Right kidney (tissue), 1 donor: ENCODE measurements at regions not wholly inside any gene's neighbourhood (a gene's known extent, or its start where the extent isn't known, plus 50 kb on each side); places are given as distances from the start of the nearest gene placed in this dataset.
A peak's percentile ranks its signal among the peaks of the same experiment; 100 is the strongest.

Experiments
- DNase-seq: peaks from one replicate; pipeline ENCODE4 v3.0.0-alpha.2; 2016

DNA sequence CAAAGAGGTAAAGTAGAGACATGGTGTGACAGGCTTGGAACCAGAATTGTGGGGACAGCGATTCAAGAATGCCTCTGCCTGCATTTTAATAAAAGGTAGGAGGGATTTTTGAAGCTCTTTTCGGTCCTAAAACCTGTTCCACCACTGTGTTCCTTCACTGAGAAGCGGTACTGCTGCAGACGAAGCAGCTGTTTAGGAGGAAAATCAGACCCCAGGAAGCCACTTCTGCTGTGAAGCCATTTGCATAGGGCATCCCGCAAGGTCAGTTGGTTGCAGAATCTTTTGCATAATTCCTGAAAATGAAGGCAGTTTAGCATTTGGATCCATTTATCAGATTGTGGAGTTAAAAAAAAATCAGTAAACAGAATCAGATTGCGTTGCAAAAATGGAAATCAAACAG, 183.3 kb upstream of the PRKCQ start:
- DNase-seq: no peak

DNA sequence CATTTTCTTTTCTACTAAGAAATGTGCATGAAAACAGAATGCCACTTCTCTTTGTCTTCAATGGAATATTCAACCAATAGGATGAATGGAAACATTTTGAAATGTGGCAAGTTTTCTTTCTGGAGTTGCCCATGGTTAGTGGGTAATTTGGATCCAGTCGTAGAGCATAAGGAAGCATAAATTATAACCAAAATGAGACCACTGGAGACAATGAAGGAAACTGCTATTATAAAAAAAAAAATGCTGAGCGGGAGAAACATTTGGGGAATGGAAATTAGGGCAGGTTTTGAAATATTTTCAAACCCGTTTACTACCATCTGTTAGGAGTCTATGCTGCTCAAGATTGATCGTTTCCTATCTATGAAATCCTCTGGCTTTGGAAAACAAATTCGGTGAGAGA, 182.9 kb upstream of the PRKCQ start:
- DNase-seq: no peak

DNA sequence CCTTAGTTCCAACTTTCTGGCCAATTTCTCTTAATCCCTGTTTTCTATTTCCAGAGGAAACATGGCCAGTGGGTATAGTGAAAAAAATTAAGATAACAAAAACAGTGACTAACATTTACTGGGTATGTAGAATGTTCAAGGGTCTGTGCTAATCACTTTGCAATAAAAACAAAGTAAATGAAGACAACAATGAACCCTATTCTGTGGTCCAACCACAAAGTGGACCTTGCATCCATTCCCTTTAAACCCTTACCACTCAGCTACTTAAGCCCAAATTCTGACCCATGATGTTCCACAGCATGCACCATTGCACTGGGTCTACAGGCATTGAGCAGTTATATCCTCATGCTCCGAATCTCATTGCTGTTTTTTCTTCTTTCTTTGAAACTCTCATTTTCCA, 179.9 kb upstream of the PRKCQ start:
- no peak for DNase-seq

DNA sequence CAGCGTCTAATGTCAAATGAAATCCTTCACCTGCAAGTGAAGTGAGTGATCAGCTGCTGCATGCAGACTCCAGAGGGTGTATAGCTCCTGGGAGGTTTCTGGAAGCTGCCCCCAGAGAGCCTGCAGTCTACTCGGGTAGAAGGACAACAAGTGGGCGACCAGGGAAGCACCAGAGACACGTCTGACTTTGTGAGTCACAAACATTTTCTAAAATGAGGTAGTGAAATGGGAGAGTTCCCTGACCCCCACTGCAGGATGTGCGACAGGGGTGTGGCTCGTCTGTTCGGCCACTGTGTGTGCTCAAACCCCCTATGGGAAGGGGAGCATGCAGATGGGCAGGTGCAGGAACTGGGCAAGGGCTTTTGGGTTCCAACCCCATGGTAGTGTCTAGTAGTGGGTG, 177.1 kb upstream of the PRKCQ start:
- DNase-seq: no peak

DNA sequence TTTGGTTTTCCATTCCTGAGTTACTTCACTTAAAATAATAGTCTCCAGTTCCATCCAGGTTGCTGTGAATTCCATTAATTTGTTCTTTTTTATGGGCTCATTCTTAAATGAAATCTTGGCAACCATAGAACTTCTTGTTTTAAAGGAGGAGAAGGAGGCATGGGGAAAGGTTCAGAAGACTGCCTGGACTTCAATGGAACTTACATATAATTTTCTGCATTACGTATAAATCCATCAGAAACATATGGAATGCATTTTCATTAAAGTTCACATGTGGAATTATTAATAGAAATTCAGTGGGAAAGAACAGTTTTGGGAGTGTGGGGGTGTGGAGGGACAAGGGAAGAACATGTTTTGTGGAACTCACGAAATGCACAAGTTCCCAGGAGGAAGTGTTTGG, 176.6 kb upstream of the PRKCQ start:
- DNase-seq: no peak

DNA sequence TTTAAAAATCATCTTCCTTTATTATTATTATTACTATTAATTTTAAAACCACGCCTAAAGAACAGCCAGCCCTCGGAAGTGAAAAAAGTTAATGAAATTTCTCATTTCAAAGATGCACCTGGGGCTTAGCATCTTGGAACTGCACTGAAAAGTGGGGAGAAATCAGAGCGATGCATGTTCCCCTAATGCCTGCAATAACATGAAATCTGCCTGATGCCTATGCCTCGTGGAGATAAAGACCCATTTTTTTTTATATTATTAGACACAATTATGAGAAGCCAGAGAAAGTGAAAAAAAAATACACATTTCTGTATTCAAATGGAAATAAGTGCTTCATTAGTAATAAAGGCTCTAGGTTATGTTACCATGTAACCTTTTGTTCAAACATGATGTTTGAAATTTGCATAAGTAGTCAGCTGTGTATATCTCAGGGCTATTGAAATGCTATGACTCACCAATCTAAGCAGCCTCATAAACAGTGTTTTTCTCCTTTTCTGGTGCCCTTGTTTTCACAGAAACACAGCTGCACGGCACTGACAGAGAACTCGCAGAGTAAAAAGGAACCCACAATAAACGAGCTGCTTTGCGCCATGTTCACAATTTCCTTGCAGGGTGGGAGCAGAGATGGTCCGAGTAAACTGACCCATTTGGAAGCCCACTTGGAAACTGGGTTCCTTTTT, 175.8 kb upstream of the PRKCQ start:
- no peak for DNase-seq

DNA sequence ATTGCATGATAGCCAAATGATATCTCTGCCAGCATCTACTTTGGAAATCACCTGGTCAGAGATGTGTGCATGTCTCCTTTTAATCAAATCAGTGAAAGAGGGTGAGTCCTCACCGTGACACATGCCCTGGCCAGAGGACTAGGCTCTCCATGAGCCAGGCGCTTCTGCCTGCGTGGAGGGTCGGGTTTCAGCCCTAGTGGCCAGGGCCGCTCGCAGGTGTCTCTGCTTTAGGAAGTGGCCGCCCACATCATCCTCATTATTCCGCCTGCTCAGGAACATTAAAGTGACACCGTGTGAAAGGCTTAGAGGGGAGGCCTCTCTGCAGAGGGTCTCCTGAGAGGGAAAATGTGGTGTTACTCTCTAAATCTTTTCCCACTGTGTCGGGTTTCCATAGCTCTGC, 173.6 kb upstream of the PRKCQ start:
- no peak for DNase-seq

DNA sequence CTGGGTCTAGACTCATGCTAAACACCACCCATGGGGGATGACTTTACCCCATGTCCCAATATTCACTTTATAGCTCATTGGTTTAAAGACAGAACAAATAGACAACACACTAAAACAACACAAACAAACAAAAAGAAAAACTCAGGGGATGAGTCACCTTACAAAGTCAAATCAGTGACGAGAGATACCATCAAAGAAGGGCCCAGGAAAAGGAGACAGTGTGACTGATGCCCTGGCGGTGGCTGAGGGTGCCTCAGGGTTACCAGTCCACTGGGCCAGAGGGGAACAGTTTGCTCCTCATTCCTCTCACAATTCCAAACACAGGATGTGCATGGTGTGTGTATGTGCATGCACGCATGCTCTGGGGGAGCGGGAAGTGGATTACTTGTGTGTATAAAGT, 171.3 kb upstream of the PRKCQ start:
- DNase-seq: no peak

DNA sequence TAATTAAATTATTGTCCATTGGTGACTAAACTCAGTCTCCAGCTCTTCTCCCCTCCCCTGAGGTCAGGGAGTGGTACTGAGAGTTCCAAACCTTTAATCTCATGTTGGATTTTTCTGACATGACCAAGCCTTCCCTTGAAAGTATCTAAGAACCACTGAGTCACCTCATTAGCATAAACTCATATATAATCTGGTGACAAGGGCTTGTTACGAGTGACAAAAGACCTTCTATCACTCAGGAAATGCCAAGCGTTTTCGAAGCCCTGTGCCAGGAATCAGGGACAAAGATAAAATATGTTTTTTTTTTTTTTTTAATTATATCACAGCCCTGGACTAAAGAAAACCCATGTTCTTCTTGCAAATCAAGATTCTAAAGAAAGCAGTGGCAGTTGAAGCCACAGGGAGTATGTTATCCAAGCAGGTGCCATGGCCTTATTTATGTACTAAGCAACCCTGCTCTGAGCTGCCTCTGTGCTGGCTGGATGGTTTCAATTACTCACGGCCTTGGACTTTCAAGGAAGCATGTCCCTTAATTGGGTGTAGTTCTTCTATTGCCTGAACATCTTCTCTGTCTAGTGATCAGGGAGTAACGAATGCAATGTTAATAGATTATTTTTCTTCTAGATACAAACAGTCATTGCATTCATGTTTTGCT, 169.0 kb upstream of the PRKCQ start:
- DNase-seq: no peak

DNA sequence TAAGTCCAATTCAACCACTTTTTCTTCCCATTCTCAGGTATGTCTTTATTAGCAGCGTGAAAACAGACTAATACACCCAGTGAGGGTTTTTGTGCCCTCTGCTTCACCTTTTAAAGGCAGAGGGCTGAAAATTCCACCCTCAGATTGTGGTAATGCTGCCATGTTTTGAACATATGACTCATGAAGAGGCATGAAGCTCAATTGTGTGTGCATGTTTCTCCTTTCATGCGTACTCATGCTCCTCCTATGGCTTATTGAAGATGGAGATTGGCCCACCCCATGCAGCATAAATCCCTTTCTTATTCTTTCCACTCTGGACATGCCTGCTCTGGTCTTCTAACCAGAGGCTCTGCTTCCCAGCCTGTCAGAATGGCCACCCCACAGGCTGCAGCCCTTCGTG, 168.0 kb upstream of the PRKCQ start:
- no peak for DNase-seq

DNA sequence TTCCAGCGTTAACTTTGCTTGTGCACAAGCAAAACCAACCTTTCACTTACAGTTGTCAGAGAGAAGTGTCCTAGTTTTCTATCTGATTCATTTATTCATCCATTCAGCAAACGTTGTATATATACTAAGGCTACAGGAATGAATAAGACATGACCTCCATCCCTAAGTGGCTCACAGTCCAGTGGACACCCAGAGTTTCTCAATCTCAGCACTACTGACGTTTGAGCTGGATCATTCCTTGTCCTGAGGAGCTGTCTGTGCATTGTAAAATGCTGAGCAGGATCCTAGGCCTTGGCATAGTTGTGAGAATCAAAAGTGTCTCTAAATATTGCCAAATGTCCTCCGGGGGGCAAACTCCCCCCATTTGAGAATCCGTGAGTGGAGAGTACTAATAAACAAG, 166.7 kb upstream of the PRKCQ start:
- no peak for DNase-seq

DNA sequence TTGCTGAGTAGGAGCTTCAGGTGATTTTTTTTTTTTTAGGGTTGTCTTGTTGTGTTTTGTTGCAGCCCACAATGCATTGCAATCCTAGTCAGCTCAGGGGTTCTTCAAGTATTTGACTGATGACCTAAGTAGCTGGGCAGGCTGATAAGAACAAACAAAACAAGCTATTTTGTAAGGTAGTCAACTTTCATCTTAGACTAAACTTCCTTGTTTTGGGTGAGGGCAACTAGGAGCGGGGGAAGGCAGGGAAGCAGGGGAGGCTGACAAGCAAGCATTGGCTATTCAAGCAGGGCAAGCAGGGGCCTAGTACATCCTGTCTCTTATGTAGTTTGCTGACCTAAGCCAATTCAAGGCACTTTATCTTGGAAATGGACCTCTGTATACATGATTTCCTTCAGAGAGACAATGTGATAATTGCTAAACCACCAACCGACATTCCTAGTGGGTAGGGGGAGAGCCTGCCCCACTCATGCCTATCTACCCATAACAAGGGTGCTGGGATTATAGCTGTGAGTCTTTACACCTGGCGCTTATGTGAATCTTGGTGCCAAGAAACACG, 163.3 kb upstream of the PRKCQ start:
- no peak for DNase-seq

DNA sequence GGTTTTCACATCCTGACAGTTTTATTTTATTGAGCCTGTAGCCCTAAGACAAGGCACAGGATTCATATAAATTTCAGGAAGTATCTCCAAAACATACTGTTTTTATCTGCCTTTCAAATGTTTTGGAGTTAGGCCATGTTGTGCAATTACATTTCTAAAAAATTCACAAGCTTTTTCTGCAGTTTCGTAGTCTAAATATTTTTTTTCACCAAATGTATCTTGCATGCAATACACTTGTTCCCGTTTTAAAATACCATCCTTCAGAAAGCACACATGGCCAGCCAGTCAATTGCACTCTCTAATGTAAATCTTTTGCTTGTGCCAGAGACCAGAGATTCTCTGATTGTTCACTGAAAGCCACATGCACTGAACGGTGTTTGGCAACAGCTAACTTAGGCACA, 161.5 kb upstream of the PRKCQ start:
- DNase-seq: no peak

DNA sequence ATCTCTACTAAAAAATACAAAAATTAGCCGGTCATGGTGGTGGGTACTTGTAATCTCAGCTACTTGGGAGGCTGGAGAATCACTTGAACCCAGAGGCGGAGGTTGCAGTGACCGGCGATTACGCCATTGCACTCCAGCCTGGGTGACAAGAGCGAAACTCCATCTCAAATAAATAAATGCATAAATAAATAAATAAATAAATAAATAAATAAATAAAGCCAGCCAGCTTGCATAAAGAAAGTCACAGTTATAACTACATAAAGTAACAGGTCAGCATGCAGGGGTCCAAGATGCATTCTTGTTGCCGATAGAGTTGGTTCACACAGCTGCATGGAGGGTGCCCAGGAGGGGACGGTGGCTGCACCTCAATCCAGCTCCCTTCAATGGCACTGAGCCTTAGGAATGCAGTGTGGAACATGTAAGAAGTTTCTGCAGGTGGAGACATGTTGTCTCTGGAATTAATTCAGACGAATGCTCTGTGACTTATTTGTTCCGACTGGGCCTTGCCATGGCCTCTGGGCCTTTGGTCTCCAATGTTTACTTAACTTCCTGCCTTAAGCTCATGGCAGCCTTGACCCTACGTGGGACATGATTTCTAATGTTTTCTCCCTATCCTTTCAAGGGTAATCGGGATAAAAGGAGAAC, 159.6 kb upstream of the PRKCQ start:
- no peak for DNase-seq

DNA sequence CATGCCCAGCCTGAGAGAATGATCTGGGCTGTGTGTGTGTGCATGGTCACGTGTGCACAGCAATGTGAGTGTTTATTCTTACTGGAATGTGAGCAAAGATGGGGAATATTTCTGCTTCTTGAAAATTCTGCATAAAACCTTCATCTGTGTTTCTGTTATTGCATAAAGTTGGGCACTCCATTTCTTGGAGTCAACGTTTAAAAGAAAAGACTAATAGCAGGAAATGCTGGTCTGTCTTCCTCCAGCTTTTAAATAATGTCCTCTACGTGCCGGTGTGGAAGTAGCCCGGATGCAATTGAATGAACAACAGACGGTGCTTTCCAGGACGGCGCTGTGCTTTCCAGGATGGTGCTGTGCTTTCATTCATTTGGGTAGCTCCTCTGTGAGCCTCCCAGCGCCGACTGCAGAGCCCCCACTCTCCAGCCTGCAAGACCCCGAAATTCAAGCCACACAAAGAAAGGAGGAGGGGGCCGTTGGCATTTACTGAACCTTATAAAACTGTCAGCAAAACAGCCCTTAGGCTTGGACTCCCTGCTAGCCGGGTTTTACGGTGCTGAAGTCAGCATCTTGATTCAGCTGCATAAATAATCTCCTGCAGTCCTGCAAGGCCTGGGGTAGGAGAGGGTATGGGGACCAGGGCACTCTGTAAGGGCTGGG, 158.2 kb upstream of the PRKCQ start:
- DNase-seq: peak; percentile 50

DNA sequence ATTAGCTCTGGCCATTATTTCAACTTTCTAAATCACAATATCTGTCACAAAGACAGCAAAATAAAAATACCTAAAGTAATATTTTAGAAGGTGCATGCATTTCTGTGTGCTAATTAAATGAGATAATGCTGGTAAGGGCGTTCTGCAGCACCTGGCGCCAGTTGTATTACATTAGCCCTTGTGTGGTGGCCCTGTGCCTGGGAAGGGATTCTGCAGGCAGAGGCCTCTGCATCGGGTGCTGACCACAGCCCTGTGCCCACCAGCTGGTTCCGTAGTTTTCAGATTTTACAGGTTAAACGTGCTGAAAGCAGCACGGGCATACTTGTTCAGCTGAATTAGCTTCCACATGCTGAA, 157.7 kb upstream of the PRKCQ start:
- DNase-seq: peak; percentile 16

DNA sequence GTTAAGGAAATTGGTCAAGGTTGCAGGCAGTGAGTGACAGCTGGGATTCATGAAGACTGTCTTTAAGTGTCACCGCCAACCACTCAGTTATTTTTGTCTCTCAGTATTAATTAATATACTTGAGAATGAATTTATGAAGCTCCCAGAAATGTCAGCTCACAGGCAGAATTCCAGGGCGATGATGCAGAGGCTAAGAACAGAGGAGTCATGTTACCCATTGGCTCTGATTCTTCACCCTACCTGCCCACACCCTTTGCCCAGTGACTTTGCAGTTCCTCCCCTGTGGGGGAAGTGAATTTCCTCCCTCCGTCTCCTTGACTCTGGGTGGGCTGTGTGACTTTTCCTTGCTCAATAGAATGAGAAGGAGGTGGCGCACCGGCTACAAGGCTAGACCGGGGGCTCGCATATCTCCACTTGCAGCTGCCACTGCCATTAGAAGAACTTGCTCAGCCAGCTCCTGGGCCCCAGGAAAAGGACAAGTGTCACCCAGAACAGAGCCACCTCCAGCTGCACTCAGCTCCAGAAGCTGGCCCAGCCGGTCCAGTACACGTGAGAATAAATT, 157.1 kb upstream of the PRKCQ start:
- DNase-seq: peak; percentile 25

DNA sequence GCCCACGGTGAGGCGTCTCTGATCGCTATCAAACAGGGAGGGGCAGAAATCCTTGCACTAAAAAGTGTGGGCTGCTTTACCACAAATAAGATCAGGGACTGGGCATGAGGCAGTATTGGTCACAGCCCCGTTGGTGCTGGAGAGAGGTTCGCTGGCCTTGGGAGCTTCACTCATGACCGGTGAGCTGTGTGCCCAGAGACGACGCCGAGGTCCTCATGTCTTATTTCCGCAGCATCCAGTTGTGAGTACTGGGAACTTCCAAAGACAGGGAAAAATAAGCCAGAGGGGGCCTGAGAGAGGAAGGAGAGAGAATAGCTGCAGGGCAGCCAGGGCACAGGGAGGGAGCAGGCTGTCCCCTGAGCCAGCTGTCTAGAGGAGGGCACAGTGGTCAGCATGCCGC, 154.2 kb upstream of the PRKCQ start:
- no peak for DNase-seq

DNA sequence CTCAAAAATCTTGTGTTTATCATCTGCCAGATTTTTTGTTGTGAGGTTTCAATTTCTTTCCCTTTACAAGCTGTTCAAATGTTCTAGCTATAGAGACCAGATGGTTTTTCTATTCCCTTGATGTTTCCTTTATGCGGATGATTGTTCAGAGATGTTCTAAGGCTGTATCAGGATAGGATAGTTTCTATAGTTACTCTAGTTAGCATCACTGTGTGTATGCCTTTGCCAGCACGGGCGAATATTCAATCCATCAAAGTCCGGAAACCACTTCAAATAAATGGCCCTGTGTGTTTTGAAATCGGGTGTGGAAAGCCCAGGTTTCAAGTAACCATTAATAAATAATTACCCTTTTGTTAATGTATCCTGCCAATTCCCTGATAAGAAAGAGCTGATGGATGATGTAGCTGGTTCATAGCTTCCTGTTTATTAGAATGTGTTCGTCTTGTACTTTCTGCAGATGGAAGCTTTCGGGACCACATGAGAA, 149.8 kb upstream of the PRKCQ start:
- DNase-seq: no peak

DNA sequence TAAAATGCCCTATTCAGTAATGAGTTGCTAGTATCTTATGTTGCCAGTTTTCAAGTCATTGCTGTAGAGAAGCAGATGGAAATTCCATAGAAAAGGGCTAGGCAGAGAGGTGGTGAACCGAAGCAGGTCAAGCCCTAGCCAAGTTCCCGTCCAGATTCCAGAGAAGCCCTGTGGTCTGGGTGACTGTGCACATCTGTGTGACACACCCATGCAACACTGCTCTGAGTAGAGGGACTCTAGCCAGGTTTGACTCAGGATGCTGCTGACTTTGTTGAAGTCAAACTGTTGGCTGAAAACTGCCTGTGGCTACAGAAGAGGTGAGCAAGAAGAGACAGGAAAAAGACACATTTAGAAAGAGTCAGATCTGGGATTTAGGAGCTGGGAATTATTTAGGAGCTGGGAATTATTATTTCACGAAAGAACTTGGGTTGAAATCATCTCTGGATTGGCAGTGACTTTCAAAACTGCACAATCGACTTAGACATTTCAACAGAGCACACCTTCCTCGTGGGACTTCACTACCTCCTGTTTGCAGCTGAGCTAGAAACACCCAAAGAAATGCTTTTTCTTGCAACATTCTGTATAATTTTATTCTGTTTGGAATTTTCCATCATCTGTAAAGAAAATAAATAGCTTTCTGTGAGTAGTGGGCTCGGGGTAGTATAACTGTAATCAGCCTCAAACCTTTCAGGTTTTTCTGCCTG, 149.1 kb upstream of the PRKCQ start:
- DNase-seq: no peak

DNA sequence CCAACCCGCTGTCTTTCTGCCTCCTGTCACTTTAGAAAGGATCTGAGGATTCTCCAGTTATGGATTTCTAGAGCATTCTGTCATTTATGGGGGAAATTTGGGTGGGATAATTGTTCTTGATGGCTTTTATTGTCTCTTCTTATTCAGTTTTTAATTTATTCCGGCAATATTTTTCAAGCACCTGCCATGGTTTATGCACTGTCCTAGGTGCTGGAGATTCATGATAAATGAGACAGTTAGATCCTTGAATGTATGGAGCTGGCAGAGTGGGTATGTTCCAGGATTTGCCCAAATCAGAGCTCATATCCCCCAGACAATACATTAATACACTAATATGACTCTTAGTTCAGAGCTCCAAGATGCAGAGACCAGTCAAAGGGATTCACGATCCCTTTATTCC, 146.8 kb upstream of the PRKCQ start:
- DNase-seq: no peak

DNA sequence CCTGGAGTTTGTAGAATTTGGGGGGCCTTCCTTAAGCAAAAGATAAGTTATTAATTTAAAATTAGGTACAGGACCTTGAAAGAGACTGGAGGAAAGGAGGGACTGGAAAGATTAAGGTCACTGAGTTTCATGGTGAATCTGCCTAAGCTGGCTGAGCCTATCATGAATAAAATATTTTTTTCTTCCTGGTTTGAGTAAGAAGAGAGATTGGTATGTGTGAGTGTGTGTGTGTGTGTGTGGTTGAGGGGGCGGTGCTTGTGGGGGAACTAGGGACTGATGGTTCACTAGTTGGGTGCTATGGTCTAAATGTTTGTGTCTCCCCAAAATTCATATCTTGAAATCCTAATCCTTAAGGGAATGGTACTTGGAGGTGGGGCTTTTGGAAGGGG, 142.5 kb upstream of the PRKCQ start:
- no peak for DNase-seq
